GM10248 (cell line): ENCODE measurements at regions not wholly inside any gene's neighbourhood (a gene's known extent, or its start where the extent isn't known, plus 50 kb on each side); places are given as distances from the start of the nearest gene placed in this dataset.

ENCODE experiments used
- CTCF ChIA-PET: fragments of 300-600 bp; sonication (Branson Sonifier 250); formaldehyde crosslinking; extraction: SDS; loops from one replicate; lab custom pipeline; 2021; ENCODE audit warnings: antibody characterized with exemption; lab: Yijun Ruan, JAX
- POLR2A ChIA-PET: fragments of 350-650 bp; sonication (Branson Sonifier 250); formaldehyde crosslinking; extraction: SDS; loops from one replicate; lab custom pipeline; 2020; ENCODE audit warnings: antibody characterized with exemption; lab: Yijun Ruan, JAX
- DNase-seq: peaks from one replicate; pipeline ENCODE4 v3.0.0; 2012; ENCODE audit errors: extremely low spot score
- CTCF ChIP-seq: IDR thresholded peaks from 2 replicates; pipeline ENCODE4 v1.5.1; 2012; ENCODE audit warnings: mild to moderate bottlenecking, low read depth; ENCODE audit errors: extremely low read depth, missing control alignments, control extremely low read depth

- CTCF ChIA-PET = interaction anchor here (1.4 kb wide), 1 partner anchor 25 kb away, joined by 3 read pairs; no protein-coding TSS in a partner anchor
- no peak for TF ChIP-seq CTCF
- no peak for DNase-seq
- POLR2A ChIA-PET = no interaction called here
Observed at GRCh38 chr6:170017603-170018320, 266.3 kb downstream of the ERMARD start.

- ChIA-PET POLR2A (no interaction called here), CTCF (interaction anchor here (1.0 kb wide), 1 partner anchor 19 kb away, joined by 3 read pairs; no protein-coding TSS in a partner anchor)
- no peak for DNase-seq
- no peak for TF ChIP-seq CTCF
Observed at GRCh38 chr6:170013815-170014214, 262.4 kb downstream of the ERMARD start.

GRCh38 chr6:170012037-170012330 lies 260.6 kb downstream of the ERMARD start:
- TF ChIP-seq CTCF = no peak
- ChIA-PET CTCF (no interaction called here), POLR2A (no interaction called here)
- DNase-seq = no peak

- ChIA-PET POLR2A (no interaction called here), CTCF (no interaction called here)
- no peak for DNase-seq
- TF ChIP-seq CTCF = no peak
Observed at GRCh38 chr6:170011204-170012036, 260.0 kb downstream of the ERMARD start.

GRCh38 chr6:170010665-170011203 lies 259.3 kb downstream of the ERMARD start:
- no peak for TF ChIP-seq CTCF
- no peak for DNase-seq
- ChIA-PET POLR2A (no interaction called here), CTCF (no interaction called here)

GRCh38 chr6:170008294-170008785 lies 256.9 kb downstream of the ERMARD start:
- no peak for DNase-seq
- no peak for TF ChIP-seq CTCF
- POLR2A ChIA-PET = no interaction called here
- CTCF ChIA-PET = interaction anchor here (1.0 kb wide), 1 partner anchor 9 kb away, joined by 3 read pairs; no protein-coding TSS in a partner anchor
